DND-41 (cell line): ENCODE measurements at regions not wholly inside any gene's neighbourhood (a gene's known extent, or its start where the extent isn't known, plus 50 kb on each side); places are given as distances from the start of the nearest gene placed in this dataset.

Source experiments
- ATAC-seq: fragments of 200-7000 bp; cut with Tn5 transposase; 3 replicates; pipeline ENCODE4 v1.9.1; 2021; ENCODE audit warnings: low read depth; ENCODE audit not compliant: insufficient read depth
- DNase-seq: peaks from one replicate; pipeline ENCODE4 v3.0.0-alpha.2; 2020
- H2AFZ ChIP-seq: 2 replicates; pipeline ENCODE4 v1.6.0; 2012; ENCODE audit warnings: low read depth, low read length
- H3K27ac ChIP-seq: 2 replicates; pipeline ENCODE4 v1.5.1; 2012; ENCODE audit warnings: low read length, inconsistent platforms
- H3K27me3 ChIP-seq: fragments of 200-600 bp; sonication (generic); 2 replicates; pipeline ENCODE4 v1.6.0; 2012; ENCODE audit warnings: low read length, mild to moderate bottlenecking, inconsistent platforms; ENCODE audit not compliant: insufficient read depth, poor library complexity
- H3K36me3 ChIP-seq: 2 replicates; pipeline ENCODE4 v1.5.1; 2012; ENCODE audit warnings: low read length, inconsistent platforms; ENCODE audit not compliant: insufficient read depth
- H3K4me1 ChIP-seq: 2 replicates; pipeline ENCODE4 v1.5.1; 2012; ENCODE audit warnings: mild to moderate bottlenecking, low read length; ENCODE audit not compliant: insufficient read depth
- H3K4me2 ChIP-seq: 2 replicates; pipeline ENCODE4 v1.6.0; 2012; ENCODE audit warnings: mild to moderate bottlenecking, moderate library complexity, low read length, inconsistent platforms; ENCODE audit not compliant: insufficient read depth
- H3K4me3 ChIP-seq, 2 experiments: fragments of 200-600 bp in 1 of 2; shearing (Covaris generic) in 1 of 2; 2 replicates each; pipeline ENCODE4 v1.5.1; 2012 to 2016; ENCODE audit warnings: inconsistent platforms in 2 of 2, low read length in 2 of 2, mild to moderate bottlenecking in 2 of 2, low read depth in 1 of 2, moderate library complexity in 1 of 2
- H3K79me2 ChIP-seq: 2 replicates; pipeline ENCODE4 v1.6.0; 2012; ENCODE audit warnings: low read length, inconsistent platforms; ENCODE audit not compliant: insufficient read depth
- H3K9ac ChIP-seq: 2 replicates; pipeline ENCODE4 v1.6.0; 2012; ENCODE audit warnings: low read depth, mild to moderate bottlenecking, inconsistent platforms, low read length, moderate library complexity
- H3K9me3 ChIP-seq: 2 replicates; pipeline ENCODE4 v1.5.1; 2012; ENCODE audit warnings: low read length, moderate library complexity, mild to moderate bottlenecking, inconsistent platforms; ENCODE audit not compliant: insufficient read depth, severe bottlenecking
- H4K20me1 ChIP-seq: 2 replicates; pipeline ENCODE4 v1.6.0; 2012; ENCODE audit warnings: low read length; ENCODE audit not compliant: insufficient read depth
- EZH2 ChIP-seq: IDR thresholded peaks from 3 replicates; pipeline ENCODE4 v1.6.1; 2012; ENCODE audit warnings: borderline replicate concordance, low read depth, mild to moderate bottlenecking, moderate library complexity, low read length, inconsistent platforms; ENCODE audit not compliant: severe bottlenecking
- TF ChIP-seq, protein P1 (sequence below): IDR thresholded peaks from 2 replicates; pipeline ENCODE4 v1.5.1; 2012; ENCODE audit warnings: borderline replicate concordance, low read length, moderate library complexity, mild to moderate bottlenecking; ENCODE audit not compliant: poor library complexity, severe bottlenecking; ENCODE audit errors: extremely low read depth

DNA sequence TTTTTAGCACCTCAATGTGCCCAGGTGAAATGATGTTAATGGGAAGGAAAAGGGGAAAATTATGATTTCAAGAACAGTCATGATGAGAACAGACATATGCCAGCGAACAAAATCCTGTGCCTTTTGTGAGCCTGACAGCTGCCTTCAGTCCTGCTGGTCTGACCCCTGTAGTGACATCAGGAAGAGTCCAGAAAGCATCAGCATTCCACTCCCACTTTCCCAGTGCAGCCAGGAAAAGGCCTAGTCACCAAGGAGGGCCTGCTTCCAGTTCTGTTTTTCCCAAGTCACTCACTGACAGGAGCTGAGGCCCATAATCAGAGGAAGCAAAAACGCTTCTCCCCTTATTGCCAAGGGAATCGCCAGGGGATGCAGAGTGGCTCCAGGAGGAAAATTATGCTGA lies 218.4 kb downstream of the ABHD5 start:
- H3K27ac ChIP-seq, result no peak overlapping the region
- no peak overlapping the region for H3K4me3 ChIP-seq
- H3K9ac ChIP-seq, result no peak overlapping the region
- ATAC-seq, result no peak
- H3K4me1 ChIP-seq, result no peaks in the 10 kb centered on the region
- no peaks in the 10 kb centered on the region for H3K36me3 ChIP-seq
- DNase-seq, result no peak
- H4K20me1 ChIP-seq, result no peaks in the 10 kb centered on the region
- TF ChIP-seq, protein P1, sequence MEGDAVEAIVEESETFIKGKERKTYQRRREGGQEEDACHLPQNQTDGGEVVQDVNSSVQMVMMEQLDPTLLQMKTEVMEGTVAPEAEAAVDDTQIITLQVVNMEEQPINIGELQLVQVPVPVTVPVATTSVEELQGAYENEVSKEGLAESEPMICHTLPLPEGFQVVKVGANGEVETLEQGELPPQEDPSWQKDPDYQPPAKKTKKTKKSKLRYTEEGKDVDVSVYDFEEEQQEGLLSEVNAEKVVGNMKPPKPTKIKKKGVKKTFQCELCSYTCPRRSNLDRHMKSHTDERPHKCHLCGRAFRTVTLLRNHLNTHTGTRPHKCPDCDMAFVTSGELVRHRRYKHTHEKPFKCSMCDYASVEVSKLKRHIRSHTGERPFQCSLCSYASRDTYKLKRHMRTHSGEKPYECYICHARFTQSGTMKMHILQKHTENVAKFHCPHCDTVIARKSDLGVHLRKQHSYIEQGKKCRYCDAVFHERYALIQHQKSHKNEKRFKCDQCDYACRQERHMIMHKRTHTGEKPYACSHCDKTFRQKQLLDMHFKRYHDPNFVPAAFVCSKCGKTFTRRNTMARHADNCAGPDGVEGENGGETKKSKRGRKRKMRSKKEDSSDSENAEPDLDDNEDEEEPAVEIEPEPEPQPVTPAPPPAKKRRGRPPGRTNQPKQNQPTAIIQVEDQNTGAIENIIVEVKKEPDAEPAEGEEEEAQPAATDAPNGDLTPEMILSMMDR, result no peak
- TF ChIP-seq EZH2, result no peak
- H3K9me3 ChIP-seq, result no peaks in the 10 kb centered on the region
- no peak overlapping the region for H2AFZ ChIP-seq
- peaks cover 9% of the 10 kb centered on the region for H3K27me3 ChIP-seq
- no peaks in the 10 kb centered on the region for H3K79me2 ChIP-seq
- no peak overlapping the region for H3K4me2 ChIP-seq

DNA sequence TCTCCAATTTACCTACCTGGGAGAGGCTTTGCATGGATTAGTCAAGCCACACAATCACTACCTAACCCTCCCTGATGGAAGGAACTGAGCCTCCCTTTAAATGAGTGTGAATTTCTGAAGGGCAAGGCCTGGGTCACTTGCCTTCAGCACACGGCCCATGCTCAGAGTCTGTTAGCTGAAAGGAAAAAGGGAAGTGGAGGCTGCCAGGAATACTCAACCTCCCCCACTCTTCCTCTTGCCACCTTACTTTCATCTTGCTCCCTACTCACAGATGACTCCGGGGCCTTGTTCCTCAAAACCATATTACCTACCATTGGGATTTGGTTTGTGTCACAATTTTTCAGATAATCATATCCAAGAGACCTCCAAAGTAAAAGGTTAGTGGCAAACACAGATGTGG lies 220.0 kb downstream of the ABHD5 start:
- no peaks in the 10 kb centered on the region for H3K36me3 ChIP-seq
- H3K9ac ChIP-seq, result no peak overlapping the region
- no peak overlapping the region for H3K4me2 ChIP-seq
- no peaks in the 10 kb centered on the region for H3K9me3 ChIP-seq
- peaks cover 6% of the 10 kb centered on the region for H3K27me3 ChIP-seq
- ATAC-seq (no peak), DNase-seq (no peak)
- no peak overlapping the region for H3K4me3 ChIP-seq
- no peaks in the 10 kb centered on the region for H3K4me1 ChIP-seq
- H4K20me1 ChIP-seq, result no peaks in the 10 kb centered on the region
- no peaks in the 10 kb centered on the region for H3K79me2 ChIP-seq
- TF ChIP-seq EZH2, result no peak
- TF ChIP-seq, protein P1, result no peak
- H3K27ac ChIP-seq, result no peak overlapping the region
- H2AFZ ChIP-seq, result no peak overlapping the region

DNA sequence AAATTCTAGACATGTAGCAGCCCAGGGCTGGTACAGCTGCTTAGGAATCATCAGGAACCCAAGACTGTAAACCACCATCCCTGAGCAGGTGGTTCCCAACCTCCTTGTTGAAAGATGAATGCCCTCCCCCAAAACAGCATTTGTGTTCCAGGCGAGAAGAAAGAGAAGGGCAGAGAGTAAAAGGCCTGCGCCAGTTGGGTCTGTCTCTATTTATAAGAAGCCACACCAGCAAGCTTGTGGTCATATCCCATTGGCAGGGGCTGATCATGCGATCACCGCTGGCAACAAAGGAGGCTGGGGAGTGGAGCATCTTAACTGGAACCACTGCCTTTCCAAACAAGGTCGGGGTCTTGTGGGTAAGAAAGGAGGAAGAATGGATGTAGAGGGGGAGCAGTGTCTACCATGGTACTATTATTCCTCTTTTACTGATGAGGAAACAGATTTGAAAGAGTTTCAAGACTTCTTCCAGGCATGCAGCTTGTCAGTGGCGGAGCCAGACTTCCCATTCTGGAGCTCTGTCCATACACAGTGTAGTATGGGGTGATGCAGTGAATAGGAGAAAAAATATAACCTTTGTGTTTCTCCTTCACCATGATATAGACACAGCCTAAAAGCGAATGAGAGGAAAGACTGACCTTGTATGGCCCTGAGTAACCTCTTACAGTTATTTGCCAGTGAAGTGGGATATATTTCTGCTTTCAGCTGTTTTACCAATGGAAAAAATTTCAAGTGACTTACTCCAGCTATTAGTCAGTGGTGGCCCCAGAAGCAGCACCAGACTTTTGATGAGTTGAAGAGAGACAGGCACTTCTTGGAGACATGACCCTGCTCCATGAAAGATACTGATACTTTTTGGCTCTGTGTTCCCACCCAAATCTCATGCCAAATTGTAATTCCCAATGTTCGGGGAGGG lies 222.6 kb downstream of the ABHD5 start:
- Histone ChIP-seq H3K4me3 (no peak overlapping the region), H3K79me2 (no peaks in the 10 kb centered on the region), H3K9me3 (no peaks in the 10 kb centered on the region), H4K20me1 (no peaks in the 10 kb centered on the region), H3K4me1 (no peaks in the 10 kb centered on the region), H3K27me3 (peaks cover 6% of the 10 kb centered on the region), H3K36me3 (no peaks in the 10 kb centered on the region), H3K4me2 (no peak overlapping the region), H2AFZ (no peak overlapping the region), H3K9ac (no peak overlapping the region), H3K27ac (no peak overlapping the region)
- no peak for ATAC-seq
- TF ChIP-seq EZH2, result no peak
- TF ChIP-seq, protein P1, result no peak
- no peak for DNase-seq
